GM19023 (cell line): ENCODE measurements at regions not wholly inside any gene's neighbourhood (a gene's known extent, or its start where the extent isn't known, plus 50 kb on each side); places are given as distances from the start of the nearest gene placed in this dataset.
A peak's percentile ranks its signal among the peaks of the same experiment; 100 is the strongest.
"Not testable (repeated sequence)": the region's sequence is repeated elsewhere in the genome, so short reads cannot be mapped to it uniquely, and the experiment has no call there.

Experiments used
- ATAC-seq: cut with Tn5 transposase; IDR thresholded peaks from one replicate; pipeline ENCODE4 v1.9.1; 2021; ENCODE audit warnings: mild to moderate bottlenecking, moderate library complexity; ENCODE audit not compliant: unreplicated experiment

DNA sequence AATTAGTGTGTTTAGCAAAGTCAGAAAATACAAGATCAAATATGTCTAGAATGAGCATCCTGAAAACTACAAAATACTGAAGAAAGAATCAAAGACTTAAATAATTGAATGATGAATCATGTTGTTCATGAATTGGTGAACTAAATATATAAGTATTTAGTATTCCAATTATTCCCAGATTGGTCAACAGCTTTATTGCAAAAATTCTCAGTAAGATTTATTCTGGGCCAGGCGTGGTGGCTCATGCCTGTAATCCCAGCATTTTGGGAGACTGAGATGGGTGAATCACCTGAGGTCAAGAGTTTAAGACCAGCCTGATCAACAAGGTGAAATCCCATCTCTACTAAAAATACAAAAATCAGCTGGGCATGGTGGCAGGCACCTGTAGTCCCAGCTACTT is 250.0 kb upstream of the NECTIN3 start:
- ATAC-seq, result no peak

DNA sequence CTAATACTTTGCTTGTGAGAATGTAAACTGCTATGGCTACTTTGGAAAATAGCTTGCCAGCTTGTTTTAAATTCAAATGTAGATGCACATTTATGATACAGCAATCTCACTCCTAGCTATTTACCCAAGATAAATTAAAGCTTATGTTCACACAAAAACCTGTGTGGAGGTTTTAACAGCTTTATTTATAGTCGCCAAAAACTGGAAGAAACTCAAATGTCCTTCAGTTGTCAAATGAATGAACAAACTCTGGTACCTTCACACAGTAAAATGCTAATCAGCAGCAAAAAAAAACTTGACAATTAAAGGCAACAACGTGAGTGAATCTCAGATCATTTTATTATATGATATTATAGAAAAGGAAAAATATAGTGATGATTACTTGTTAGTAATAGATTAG is 248.6 kb upstream of the NECTIN3 start:
- ATAC-seq, result no peak

DNA sequence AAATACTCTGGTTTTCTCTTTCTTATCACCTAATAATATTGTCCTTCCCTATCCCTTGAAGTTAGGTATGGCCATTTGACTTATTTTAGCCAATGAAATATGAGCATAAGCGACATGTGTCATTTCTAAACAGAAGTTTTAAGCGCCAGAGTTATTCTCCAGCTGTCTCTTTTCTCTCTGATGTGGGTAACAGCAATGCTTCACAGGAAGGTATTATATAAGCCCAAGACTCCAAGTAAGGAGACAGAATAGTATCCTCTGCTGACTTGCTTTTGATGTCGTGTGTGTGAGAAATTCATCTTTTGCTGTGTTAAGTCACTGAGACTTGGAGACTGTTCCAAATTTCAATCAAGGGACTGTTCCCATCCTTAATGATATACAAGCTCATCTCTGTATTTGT is 224.6 kb upstream of the NECTIN3 start:
- no peak for ATAC-seq

DNA sequence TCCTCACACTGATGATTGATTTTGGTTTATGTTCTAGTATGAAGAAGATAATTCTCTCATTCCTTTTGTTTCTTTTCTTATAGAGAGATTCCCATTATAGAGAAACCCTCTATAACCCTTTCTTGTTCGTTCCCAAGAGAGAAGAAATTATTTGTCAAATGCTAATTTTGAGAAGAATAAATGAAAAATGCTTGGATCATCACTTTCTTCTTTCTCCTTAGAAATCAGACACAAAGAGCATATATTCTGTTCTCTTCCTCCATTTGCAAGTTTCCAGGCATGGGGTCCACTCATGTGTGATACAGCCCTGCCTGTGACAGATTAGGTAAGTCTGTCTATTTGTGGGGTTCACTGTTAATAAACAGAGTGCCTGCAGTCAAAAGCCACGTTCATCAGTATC is 222.6 kb upstream of the NECTIN3 start:
- ATAC-seq, result no peak

DNA sequence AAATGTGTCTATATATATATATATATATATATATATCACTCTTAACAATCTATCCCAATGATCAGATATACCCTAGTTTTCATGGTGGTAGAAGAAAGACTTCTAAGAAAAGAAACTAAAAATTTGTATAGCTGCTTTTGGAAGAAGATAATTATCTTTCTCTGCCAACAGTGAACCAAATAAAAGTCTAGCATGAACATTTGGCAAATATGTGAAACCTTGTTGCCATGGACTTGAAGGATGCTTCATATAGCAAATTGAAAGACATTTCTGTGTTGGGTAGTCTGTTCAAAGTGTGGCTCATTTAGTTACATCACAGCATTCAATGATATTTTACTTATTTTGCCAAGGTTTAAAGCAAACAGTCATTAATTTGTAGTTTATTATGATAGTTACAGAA is 219.9 kb upstream of the NECTIN3 start:
- ATAC-seq, result no peak

DNA sequence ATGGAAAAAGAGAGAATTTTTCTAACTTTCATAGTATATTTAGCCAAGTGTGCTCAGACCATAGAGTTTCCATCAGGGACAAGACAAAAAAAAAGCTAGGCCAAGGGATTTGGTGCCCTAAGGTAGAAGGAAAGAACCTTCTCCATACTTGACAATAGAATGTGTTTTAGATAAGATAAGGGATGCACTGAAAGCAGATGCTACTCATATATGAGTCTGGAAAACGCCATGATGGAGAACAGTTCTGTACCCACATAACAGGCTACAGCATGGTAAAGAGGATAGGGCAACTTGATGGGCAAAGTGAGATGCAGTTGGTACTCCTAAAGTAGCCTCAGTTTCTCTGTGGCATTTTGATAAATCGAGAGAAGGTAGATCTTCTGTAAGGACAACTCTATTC is 216.4 kb upstream of the NECTIN3 start:
- ATAC-seq, result no peak

DNA sequence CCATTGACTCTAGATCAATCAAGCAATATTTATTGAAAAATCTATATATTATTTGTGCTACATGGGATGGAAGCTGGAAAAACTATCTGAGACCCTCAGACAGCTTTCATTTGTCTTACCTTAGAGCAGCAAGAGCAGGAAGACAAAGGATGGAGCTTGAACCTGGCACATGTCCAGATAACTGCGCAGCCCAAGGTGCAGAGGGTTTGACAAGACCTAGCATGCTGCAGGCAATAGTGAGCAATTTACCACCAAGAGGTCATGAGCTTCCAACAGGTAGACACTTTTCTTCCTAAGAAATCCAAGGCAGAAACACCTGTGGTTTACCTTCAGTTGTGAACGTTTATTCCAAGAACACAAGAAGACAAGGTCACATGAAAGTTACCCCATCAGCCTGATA is 214.7 kb upstream of the NECTIN3 start:
- ATAC-seq, result no peak

DNA sequence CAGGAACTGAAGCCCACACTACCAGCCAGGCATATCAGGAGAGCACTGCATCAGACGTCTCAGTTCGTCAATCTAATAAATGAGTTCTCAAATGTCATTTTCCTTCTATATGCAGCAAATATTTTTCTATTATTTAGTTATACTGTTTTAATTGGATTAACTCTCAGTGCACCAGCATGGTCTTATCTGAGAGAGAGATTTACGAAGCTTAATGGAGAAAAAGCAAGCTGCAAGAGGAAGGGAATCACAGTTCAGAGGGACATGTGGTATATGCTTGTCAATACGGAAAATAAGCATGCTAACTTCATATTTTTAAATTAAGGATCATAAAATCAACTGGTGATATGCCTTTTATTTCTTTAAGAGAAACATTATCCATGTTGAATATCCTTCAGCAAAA is 213.1 kb upstream of the NECTIN3 start:
- ATAC-seq, result no peak

DNA sequence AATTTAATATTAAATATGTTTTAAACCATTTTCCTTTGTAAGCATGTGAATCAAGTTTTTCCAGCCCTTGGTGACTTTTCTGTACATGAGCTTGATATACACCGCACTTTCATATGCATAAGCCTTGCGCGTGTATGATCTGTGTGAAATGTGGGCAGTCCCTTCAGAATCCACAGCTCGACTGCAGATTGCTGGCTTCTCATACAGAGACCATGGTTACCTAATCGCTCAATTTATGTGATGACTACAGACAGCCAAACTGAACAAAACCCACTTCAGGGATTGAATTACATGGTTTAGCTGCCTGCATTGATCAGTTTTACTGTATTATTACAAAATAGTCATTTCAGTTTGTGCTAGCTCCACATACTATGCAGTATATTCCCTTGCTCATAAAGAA is 212.3 kb upstream of the NECTIN3 start:
- ATAC-seq, result no peak

DNA sequence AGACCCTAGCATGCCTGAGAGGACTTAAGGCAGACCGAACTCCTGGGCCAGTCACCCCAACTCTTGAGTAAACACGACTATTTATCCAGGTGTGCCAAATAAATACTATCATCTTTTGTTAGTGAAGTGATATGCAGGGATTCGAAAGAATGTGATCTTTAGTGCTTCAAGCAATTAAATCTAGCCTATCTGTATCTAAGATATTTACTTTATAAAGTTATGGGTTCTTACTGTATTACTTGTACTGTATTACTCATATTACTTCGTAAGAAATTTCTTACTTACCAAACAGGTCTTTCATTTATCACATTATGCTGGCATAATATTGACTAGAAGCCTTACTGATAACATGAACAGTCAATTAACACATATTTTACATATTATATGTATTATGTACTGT is 211.6 kb upstream of the NECTIN3 start:
- no peak for ATAC-seq

DNA sequence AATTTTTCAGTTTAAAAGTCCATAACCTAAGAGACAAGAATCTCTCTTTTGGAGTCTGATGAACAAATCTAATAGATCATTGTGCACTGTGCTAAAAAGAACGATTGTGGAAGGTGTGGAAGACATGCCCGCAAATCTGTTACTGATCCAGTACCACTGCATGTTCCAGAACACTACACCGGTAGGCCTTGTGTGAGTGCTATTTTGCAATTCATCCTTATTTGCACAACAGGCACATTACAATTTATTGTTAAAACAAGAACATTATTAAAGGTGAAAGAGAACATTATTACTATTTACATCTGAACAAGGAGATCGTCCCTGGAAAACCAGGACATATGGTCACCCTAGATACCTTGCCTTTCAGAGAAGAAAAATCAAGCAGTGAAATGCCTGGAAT is 205.7 kb upstream of the NECTIN3 start:
- no peak for ATAC-seq

DNA sequence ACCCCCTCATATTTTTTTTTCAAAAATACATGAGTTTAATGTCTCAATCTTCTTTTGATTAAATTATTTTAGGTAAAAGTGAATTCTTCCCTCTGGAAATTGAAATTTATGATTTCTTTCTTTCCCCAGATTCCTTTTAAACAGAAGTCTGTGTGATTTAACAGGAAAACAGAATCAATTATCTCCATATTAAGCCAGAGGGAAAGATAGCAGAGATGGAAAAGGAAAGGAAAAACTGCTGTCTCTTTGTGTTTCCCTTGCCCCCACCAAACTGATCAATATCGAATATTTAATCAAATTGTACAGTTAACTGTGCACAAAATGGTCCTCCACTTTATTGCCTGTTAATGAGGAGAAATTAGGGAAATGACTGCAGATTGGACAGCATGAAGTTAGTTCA is 203.5 kb upstream of the NECTIN3 start:
- no peak for ATAC-seq

DNA sequence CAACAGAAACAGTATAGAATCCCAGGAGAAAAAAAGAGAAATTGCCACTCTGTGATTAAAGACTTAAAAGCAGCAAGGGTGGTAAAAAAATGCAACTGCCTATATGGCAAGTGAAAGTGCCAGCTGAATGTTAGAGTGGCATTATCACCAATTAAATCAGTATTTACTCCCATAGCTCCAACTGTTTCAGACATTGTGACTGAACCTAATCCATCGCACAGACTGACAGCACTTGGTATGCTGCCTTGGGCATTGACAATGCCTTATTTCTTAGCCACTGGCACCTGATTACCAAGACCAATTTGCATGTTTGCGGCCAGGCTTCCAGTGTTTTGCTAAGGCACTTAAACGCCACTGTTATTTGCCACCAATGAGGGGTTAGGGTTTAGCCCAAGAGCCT is 201.9 kb upstream of the NECTIN3 start:
- no peak for ATAC-seq

DNA sequence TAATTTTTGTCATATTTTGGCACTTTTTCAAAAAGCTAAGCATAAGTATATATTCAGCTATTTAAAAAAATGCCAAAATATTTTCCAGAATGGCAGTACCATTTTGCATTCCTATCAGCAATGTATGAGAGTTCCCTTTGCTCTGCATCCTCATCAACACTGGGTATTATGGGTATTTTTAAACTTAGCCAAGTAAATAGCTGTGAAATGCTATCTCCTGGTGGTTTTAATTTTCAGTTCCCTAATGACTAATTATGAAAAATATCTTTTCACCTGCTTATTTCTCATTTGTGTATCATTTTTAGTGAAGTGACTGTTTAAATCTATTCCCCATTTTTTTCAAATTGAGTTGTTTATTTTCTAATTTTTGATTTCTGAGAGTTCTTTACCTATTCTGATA is 199.7 kb upstream of the NECTIN3 start:
- no peak for ATAC-seq

DNA sequence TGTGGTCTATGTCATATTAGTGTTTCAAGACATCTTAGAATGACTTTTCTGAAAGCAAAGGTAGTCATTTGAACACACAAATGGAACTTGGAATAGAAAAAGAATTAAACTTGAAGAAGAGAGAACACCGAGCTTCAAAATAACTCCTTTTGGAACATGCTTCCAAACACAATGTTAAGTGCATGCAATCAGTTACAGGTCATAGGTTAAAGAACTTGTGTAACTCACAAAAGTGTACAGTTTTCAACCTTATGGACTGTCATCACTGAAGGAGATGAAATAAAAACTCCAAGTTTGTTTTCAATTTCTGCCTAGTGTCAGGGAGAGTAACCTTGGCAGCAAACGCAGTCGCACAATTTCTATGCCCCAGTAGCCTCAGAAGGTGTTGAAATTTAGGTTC is 192.9 kb upstream of the NECTIN3 start:
- ATAC-seq, result no peak

DNA sequence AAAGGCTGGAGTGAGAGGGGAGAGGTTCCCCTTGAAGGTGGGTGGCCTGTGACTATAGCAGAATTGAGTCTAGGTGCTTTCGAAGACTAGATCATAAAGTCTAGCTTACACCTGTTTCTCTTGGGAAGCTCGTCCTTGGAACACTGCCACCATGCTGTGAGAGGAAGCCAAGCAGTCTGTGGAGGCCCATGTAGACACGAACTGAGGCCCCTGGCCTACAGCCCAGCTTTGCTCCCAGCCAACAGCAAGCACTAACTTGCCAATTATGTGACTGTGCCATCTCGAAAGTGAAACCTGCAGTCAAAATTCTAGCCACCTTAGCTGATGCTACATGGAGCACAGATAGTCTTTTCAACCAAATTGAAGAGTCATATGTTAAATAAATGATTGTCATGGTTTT is 190.5 kb upstream of the NECTIN3 start:
- peak; percentile 94 for ATAC-seq

DNA sequence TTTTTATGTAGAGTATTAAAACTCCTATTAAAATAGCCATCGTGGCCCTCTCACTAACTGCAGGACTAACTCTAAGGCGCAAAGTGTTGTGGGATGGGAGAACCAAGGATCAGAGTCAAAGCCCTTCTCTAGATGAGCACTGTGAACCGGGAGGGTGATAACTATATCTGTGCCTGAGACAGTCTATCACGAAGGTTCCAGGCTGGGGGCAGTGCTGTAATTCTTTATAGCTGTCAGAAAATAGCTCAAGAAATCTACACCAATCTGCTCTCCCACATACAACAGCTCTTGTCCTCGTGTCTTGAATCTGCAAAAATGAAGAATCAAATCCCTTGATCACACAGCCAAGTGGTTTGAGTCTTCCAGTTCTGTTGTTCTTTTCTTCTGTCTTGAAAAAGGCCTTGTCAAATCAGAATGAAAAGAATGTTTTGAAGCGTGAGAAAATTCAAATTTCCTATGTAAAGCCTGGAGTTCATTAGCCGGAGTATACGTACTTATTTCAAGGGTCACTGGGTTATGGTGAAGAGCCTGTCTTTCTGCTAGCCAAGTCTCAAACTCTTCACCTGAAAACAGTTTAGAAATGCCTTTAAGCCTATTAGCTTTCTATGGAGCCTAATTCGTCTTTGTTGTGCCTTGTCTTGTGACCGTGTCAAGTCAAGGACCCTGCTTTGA is 185.3 kb upstream of the NECTIN3 start:
- no peak for ATAC-seq

DNA sequence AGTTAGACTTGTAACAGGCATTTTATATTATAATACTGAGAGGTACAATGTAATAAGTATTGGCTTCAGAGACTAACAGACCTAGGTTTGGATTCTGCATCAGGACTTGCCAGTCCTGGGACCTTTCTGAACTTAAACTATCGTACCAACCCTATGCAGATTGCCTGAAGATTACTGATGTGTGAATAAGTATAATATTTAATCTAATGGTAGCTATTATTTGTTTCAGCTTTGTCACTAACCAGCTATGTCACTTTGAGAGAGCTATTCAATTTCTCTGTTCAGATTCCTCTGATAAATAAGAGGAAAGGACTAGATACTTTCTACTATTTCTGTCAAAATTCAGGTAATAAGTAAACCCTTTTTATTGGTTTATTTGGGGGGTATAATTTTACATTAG is 184.4 kb upstream of the NECTIN3 start:
- ATAC-seq, result no peak

DNA sequence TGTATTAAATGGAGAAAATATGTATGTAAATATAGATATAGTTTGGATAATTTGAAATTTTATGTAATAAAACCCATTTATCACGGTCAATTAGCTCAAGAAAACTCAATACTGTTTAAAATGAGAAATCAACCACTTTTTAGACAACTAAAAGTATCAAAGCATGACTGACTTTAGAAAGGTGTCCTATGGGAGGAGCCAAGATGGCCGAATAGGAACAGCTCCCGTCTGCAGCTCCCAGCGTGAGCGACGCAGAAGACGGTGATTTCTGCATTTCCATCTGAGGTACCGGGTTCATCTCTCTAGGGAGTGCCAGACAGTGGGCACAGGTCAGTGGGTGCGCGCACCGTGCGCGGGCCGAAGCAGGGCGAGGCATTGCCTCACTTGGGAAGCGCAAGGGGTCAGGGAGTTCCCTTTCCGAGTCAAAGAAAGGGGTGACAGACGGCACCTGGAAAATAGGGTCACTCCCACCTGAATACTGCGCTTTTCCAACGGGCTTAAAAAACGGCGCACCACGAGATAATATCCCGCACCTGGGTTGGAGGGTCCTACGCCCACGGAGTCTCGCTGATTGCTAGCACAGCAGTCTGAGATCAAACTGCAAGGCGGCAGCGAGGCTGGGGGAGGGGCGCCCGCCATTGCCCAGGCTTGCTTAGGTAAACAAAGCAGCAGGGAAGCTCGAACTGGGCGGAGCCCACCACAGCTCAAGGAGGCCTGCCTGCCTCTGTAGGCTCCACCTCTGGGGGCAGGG is 182.8 kb upstream of the NECTIN3 start:
- not testable (repeated sequence) for ATAC-seq

DNA sequence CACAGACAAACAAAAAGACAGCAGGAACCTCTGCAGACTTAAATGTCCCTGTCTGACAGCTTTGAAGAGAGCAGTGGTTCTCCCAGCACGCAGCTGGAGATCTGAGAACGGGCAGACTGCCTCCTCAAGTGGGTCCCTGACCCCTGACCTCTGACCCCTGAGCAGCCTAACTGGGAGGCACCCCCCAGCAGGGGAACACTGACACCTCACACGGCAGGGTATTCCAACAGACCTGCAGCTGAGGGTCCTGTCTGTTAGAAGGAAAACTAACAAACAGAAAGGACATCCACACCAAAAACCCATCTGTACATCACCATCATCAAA is 182.3 kb upstream of the NECTIN3 start:
- not testable (repeated sequence) for ATAC-seq

DNA sequence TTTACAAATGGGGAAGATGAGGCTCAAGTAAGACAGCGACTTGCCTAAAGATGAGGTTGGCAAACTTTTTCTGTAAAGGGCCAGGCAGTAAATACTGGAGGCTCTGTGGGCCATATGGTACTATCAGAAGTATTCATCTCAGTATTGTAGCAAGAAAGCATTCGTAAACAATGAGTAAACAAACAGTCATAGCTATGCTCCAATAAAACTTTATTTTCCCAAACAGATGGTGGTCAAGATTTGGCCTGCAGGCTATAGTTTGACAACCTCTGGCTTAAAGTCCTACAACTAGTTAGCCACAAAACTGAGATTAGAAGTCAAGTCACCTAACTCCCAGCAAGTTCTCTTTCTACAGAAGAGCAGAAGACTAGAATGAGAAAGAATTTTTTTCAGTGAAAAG is 177.0 kb upstream of the NECTIN3 start:
- ATAC-seq, result no peak

DNA sequence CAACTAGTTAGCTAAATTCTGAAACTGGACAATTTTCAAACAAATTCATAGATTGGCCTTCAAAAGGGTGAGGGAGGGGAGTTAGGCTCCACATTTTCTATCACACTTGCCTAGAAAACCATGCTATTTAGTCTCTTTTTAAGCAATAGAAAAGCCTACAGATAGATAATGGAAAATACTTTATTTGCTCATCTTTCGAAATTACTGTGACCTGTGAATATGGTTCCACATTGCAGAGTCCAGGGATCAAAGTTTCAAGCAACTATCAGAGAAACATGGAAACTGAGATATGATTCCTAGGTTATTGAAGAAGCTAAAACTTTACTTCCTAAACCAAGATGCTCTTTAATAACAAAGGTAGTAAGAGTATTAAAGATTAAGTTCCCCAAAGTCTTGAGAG is 176.6 kb upstream of the NECTIN3 start:
- no peak for ATAC-seq

DNA sequence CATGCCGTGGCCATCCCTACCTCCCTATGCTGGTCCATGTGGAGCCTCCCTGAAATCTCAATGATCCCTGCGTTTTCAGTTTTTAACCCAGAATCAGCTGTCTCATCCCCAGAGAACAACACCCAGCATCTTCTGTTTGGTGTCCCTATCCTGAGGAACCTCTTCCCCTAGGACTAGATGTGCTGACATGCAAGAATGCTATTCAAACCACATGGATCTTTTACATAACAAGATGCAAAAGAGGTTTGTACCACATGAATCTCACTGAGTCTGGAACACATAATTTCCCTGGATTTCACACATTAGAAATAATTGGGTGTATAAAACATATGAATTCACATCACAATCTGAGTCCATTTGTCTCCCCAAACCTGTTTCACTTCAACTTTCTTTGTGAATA is 174.6 kb upstream of the NECTIN3 start:
- no peak for ATAC-seq
